ENCODE measurements at regions not wholly inside any gene's neighbourhood (a gene's known extent, or its start where the extent isn't known, plus 50 kb on each side); places are given as distances from the start of the nearest gene placed in this dataset.

- no peak for DNase-seq
Observed at GRCh38 chr18:40708726-40709125, 1246.3 kb upstream of the PIK3C3 start.

- no peak for DNase-seq
Observed at GRCh38 chr18:40707797-40708196, 1247.2 kb upstream of the PIK3C3 start.

- DNase-seq, result no peak
Observed at GRCh38 chr18:40698129-40698528, 1256.9 kb upstream of the PIK3C3 start.

- DNase-seq, result no peak
Observed at GRCh38 chr18:40695526-40695925, 1259.5 kb upstream of the PIK3C3 start.

GRCh38 chr18:40692871-40693270, 1262.2 kb upstream of the PIK3C3 start:
- DNase-seq, result no peak

- no peak for DNase-seq
Observed at GRCh38 chr18:40690062-40690461, 1265.0 kb upstream of the PIK3C3 start.

- no peak for DNase-seq
Observed at GRCh38 chr18:40687399-40687798, 1267.6 kb upstream of the PIK3C3 start.

- no peak for DNase-seq
Observed at GRCh38 chr18:40686836-40687235, 1268.2 kb upstream of the PIK3C3 start.

GRCh38 chr18:40685219-40685618, 1269.8 kb upstream of the PIK3C3 start:
- DNase-seq, result no peak

GRCh38 chr18:40678318-40678717, 1276.7 kb upstream of the PIK3C3 start:
- DNase-seq, result no peak

GRCh38 chr18:40676668-40677067, 1278.4 kb upstream of the PIK3C3 start:
- DNase-seq, result no peak

- no peak for DNase-seq
Observed at GRCh38 chr18:40673150-40673549, 1281.9 kb upstream of the PIK3C3 start.

GRCh38 chr18:40672590-40672989, 1282.4 kb upstream of the PIK3C3 start:
- no peak for DNase-seq

GRCh38 chr18:40670668-40671375, 1284.2 kb upstream of the PIK3C3 start:
- DNase-seq, result no peak

- DNase-seq, result no peak
Observed at GRCh38 chr18:40662898-40663437, 1292.1 kb upstream of the PIK3C3 start.

- no peak for DNase-seq
Observed at GRCh38 chr18:40653682-40654081, 1301.4 kb upstream of the PIK3C3 start.

GRCh38 chr18:40652321-40652720, 1302.7 kb upstream of the PIK3C3 start:
- DNase-seq, result no peak

GRCh38 chr18:40651163-40651562, 1303.9 kb upstream of the PIK3C3 start:
- no peak for DNase-seq

- no peak for DNase-seq
Observed at GRCh38 chr18:40642692-40643229, 1312.3 kb upstream of the PIK3C3 start.

- no peak for DNase-seq
Observed at GRCh38 chr18:40631319-40631718, 1323.7 kb upstream of the PIK3C3 start.

GRCh38 chr18:40630496-40630895, 1324.5 kb upstream of the PIK3C3 start:
- DNase-seq, result no peak

GRCh38 chr18:40624959-40625358, 1330.1 kb upstream of the PIK3C3 start:
- DNase-seq, result no peak

GRCh38 chr18:40613721-40614120, 1341.3 kb upstream of the PIK3C3 start:
- DNase-seq, result no peak

GRCh38 chr18:40612356-40612755, 1342.7 kb upstream of the PIK3C3 start:
- no peak for DNase-seq

GRCh38 chr18:40608226-40608625, 1346.8 kb upstream of the PIK3C3 start:
- DNase-seq, result no peak
